Endothelial cell (in vitro differentiated cells): ENCODE measurements at regions not wholly inside any gene's neighbourhood (a gene's known extent, or its start where the extent isn't known, plus 50 kb on each side); places are given as distances from the start of the nearest gene placed in this dataset.

Experiments
- DNase-seq: peaks from one replicate; pipeline ENCODE4 v3.0.0; 2021; ENCODE audit warnings: low spot score
- H3K27ac Mint-ChIP-seq: one replicate; pipeline ENCODE4 v1.8.0; 2021; ENCODE audit warnings: mixed read lengths, inconsistent platforms; ENCODE audit not compliant: unreplicated experiment
- H3K27me3 Mint-ChIP-seq: one replicate; pipeline ENCODE4 v1.8.0; 2021; ENCODE audit warnings: mild to moderate bottlenecking, moderate library complexity, mixed read lengths, inconsistent platforms; ENCODE audit not compliant: unreplicated experiment
- H3K36me3 Mint-ChIP-seq: one replicate; pipeline ENCODE4 v1.8.0; 2021; ENCODE audit warnings: mild to moderate bottlenecking, low read depth, mixed read lengths, inconsistent platforms; ENCODE audit not compliant: unreplicated experiment
- H3K4me1 Mint-ChIP-seq: one replicate; pipeline ENCODE4 v1.8.0; 2021; ENCODE audit warnings: mild to moderate bottlenecking, mixed read lengths, inconsistent platforms; ENCODE audit not compliant: unreplicated experiment
- H3K4me3 Mint-ChIP-seq: one replicate; pipeline ENCODE4 v1.8.0; 2021; ENCODE audit warnings: mild to moderate bottlenecking, mixed read lengths, inconsistent platforms; ENCODE audit not compliant: unreplicated experiment
- H3K9me3 Mint-ChIP-seq: one replicate; pipeline ENCODE4 v1.8.0; 2021; ENCODE audit warnings: mixed read lengths, inconsistent platforms; ENCODE audit not compliant: unreplicated experiment
- TF ChIP-seq, protein P1 (sequence below): fragments of 200-600 bp; sonication (generic); IDR thresholded peaks from one replicate; pipeline ENCODE4 v1.5.0; 2021; ENCODE audit warnings: antibody characterized with exemption; ENCODE audit not compliant: unreplicated experiment

DNA sequence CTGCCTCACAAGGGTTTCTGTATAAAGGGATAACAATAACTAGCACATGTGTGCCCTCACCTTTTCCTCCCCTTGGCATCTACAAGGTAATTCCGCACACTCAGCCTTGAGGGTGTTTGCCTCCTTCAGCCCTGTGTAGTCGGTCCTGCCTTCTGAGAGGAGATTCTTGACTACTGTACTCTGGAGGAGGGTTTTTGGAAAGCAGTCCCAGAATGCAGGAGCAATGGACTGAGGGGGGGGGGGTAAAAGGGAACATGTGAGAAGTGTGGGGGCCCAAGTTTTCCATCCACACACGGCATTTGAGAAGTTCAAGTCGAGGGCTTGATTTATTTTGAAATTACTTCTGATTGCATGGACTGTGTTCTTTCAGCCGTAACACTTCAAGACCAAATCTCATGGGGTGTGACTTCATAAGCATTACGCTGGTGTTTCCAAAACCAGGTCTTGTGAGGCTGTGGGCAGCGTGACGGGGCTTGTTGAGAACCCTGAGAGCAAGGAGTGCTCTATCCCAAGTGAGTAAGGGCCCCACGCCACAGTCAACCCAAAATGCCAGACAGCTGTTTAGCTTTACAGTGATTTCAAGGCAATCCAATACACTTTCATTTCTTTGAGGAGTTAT lies 198.7 kb upstream of the MEIS1 start:
- H3K27ac Mint-ChIP-seq = no peak overlapping the region
- H3K4me3 Mint-ChIP-seq = no peak overlapping the region
- H3K4me1 Mint-ChIP-seq = no peaks in the 10 kb centered on the region
- H3K27me3 Mint-ChIP-seq = no peaks in the 10 kb centered on the region
- H3K36me3 Mint-ChIP-seq = no peaks in the 10 kb centered on the region
- no peaks in the 10 kb centered on the region for H3K9me3 Mint-ChIP-seq
- TF ChIP-seq, protein P1, sequence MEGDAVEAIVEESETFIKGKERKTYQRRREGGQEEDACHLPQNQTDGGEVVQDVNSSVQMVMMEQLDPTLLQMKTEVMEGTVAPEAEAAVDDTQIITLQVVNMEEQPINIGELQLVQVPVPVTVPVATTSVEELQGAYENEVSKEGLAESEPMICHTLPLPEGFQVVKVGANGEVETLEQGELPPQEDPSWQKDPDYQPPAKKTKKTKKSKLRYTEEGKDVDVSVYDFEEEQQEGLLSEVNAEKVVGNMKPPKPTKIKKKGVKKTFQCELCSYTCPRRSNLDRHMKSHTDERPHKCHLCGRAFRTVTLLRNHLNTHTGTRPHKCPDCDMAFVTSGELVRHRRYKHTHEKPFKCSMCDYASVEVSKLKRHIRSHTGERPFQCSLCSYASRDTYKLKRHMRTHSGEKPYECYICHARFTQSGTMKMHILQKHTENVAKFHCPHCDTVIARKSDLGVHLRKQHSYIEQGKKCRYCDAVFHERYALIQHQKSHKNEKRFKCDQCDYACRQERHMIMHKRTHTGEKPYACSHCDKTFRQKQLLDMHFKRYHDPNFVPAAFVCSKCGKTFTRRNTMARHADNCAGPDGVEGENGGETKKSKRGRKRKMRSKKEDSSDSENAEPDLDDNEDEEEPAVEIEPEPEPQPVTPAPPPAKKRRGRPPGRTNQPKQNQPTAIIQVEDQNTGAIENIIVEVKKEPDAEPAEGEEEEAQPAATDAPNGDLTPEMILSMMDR = no peak
- no peak for DNase-seq

DNA sequence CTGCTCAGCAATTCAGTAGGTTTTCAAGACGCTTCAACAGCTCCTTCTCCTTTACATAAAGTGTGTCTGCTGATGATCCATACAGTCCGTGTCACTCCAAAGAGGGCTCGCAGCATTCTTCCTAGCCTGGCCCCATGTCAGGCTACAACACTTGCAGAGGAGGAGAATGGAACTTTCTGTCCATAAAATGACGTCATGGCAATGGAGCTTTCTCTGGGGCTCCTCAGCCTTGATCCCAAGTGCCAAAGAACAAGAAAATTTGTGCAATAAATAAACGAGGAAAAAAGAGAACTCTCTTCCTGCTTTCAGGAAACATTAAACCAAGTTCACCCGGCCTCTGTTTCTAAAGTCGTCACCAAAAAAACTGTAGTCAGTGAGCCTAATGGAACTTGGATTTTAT lies 199.5 kb upstream of the MEIS1 start:
- no peaks in the 10 kb centered on the region for H3K36me3 Mint-ChIP-seq
- H3K4me3 Mint-ChIP-seq = no peak overlapping the region
- TF ChIP-seq, protein P1 = no peak
- H3K27me3 Mint-ChIP-seq = no peaks in the 10 kb centered on the region
- no peak overlapping the region for H3K27ac Mint-ChIP-seq
- no peak for DNase-seq
- no peaks in the 10 kb centered on the region for H3K9me3 Mint-ChIP-seq
- no peaks in the 10 kb centered on the region for H3K4me1 Mint-ChIP-seq

DNA sequence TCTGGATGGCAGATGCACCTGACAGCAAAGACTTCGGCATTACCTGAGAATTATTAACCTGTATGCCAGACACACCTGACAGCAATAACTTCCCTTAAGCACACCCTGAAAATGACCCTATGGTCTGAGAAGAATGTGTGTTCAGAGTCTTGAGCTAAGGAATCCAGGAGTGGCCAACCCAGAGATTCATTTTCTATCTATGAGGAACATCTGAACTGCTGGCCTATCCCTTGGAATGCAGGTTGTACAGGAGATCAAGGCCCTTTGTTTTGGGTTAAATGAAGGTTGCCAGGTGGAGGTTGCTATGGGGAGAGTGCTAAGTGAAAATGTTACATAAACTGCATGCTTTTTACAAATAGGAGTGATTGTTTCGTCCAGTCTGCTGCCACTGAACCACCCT lies 200.9 kb upstream of the MEIS1 start:
- Mint-ChIP-seq H3K4me1 (no peaks in the 10 kb centered on the region), H3K9me3 (no peaks in the 10 kb centered on the region), H3K27me3 (no peaks in the 10 kb centered on the region), H3K27ac (no peak overlapping the region), H3K36me3 (no peaks in the 10 kb centered on the region), H3K4me3 (no peak overlapping the region)
- DNase-seq = no peak
- TF ChIP-seq, protein P1 = no peak

DNA sequence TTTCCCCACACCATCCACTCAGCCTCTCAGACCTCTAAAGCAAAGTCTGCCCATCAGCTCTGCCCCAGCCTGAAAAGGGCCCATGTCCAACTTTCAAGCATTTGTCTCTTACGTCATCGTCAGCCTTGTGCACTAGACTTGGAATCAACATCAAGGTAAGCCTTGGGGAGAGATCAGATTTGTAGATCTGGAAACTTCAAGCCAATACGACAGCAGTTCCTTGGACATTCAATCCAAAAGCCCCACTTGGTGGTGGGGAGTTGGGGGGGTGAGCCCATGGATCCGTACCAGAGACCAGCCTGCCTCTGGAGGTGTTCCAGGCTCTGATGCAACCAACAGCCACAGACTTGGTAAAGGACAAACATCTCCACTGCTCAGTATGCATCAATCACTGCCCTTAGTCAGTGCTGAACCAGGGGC lies 206.8 kb upstream of the MEIS1 start:
- Mint-ChIP-seq H3K4me1 (no peaks in the 10 kb centered on the region), H3K36me3 (no peaks in the 10 kb centered on the region), H3K4me3 (no peak overlapping the region), H3K27me3 (no peaks in the 10 kb centered on the region), H3K9me3 (no peaks in the 10 kb centered on the region), H3K27ac (no peak overlapping the region)
- DNase-seq = no peak
- TF ChIP-seq, protein P1 = no peak

DNA sequence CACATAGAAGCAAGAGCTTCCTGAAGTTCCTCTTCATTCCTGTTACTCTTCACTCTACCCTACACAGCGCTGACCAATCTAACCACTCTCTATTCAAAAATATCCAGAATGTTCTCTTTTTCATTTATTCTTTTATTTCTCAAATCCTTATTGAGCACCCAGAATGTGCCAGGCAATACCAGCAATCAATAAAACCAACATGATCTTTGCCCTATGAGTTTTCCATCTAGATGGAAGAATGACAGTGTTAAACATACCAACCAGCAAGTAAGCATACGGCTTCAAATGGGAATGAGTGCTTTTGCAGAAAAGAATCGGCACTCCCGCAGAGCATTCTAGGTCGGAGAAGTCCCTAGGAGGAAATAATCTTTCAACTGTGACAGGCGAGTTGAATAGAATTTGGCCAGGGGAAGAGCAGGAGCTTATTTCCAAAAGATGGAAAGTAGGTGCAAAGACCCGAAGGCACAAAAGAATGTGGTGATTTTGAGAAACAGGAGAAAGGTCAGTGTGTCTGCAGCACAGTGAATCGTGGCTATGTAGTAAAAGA lies 217.8 kb upstream of the MEIS1 start:
- TF ChIP-seq, protein P1 = no peak
- no peak overlapping the region for H3K27ac Mint-ChIP-seq
- H3K9me3 Mint-ChIP-seq = no peaks in the 10 kb centered on the region
- no peak for DNase-seq
- no peak overlapping the region for H3K4me3 Mint-ChIP-seq
- H3K4me1 Mint-ChIP-seq = no peaks in the 10 kb centered on the region
- H3K36me3 Mint-ChIP-seq = no peaks in the 10 kb centered on the region
- peaks cover 2% of the 10 kb centered on the region for H3K27me3 Mint-ChIP-seq
